CD14-positive monocyte (primary cell): ENCODE measurements at regions not wholly inside any gene's neighbourhood (a gene's known extent, or its start where the extent isn't known, plus 50 kb on each side); places are given as distances from the start of the nearest gene placed in this dataset.
"Not testable (repeated sequence)": the region's sequence is repeated elsewhere in the genome, so short reads cannot be mapped to it uniquely, and the experiment has no call there.

Experiments used
- DNase-seq, 3 donors: peaks; one replicate each; pipeline ENCODE4 v3.0.0-alpha.2; 2011 to 2022
- H2AFZ ChIP-seq: 2 replicates; pipeline ENCODE4 v1.6.0; 2012; ENCODE audit warnings: mild to moderate bottlenecking, low read depth, low read length, inconsistent platforms; ENCODE audit not compliant: insufficient read depth, poor library complexity, severe bottlenecking
- H3K27ac ChIP-seq, 2 donors: 1 replicate in 1 of 2; 2 replicates in 1 of 2; pipeline ENCODE4 v1.5.1; 2012 to 2013; ENCODE audit warnings: low read length in 2 of 2, control low read depth in 1 of 2, inconsistent platforms in 1 of 2, low read depth in 1 of 2, mild to moderate bottlenecking in 1 of 2
- H3K27me3 ChIP-seq, 2 donors: one replicate each; pipeline versions ENCODE4 v1.6.0 to v1.6.1; 2011 to 2013; ENCODE audit warnings: low read length in 2 of 2; ENCODE audit not compliant: control insufficient read depth in 2 of 2, insufficient read depth in 2 of 2
- H3K36me3 ChIP-seq, 2 donors: replicated peaks in 1 of 2; 1 replicate in 1 of 2; 2 replicates in 1 of 2; pipeline versions ENCODE4 v1.5.1 to v1.6.1; 2012 to 2013; ENCODE audit warnings: low read length in 2 of 2, control low read depth in 1 of 2, inconsistent platforms in 1 of 2, mild to moderate bottlenecking in 1 of 2; ENCODE audit not compliant: insufficient read depth in 2 of 2, control insufficient read depth in 1 of 2
- H3K4me1 ChIP-seq, 2 donors: 1 replicate in 1 of 2; 2 replicates in 1 of 2; pipeline versions ENCODE4 v1.5.1 to v1.6.1; 2012 to 2013; ENCODE audit warnings: low read length in 2 of 2, control low read depth in 1 of 2, inconsistent platforms in 1 of 2, mild to moderate bottlenecking in 1 of 2, moderate library complexity in 1 of 2; ENCODE audit not compliant: insufficient read depth in 2 of 2, control insufficient read depth in 1 of 2
- H3K4me2 ChIP-seq: replicated peaks from 2 replicates; pipeline ENCODE3; 2012; ENCODE audit warnings: low read length, moderate library complexity, mild to moderate bottlenecking; ENCODE audit not compliant: poor library complexity, severe bottlenecking; ENCODE audit errors: extremely low read depth
- H3K4me3 ChIP-seq, 3 experiments: fragments of 200-600 bp in 1 of 3; sonication (generic) in 1 of 3; replicated peaks in 1 of 3; 1 replicate in 2 of 3; 2 replicates in 1 of 3; pipeline ENCODE4 v1.5.1; 2011 to 2013; ENCODE audit warnings: low read length in 3 of 3, mild to moderate bottlenecking in 3 of 3, control low read depth in 2 of 3, low read depth in 2 of 3, inconsistent platforms in 1 of 3, moderate library complexity in 1 of 3
- H3K79me2 ChIP-seq: 2 replicates; pipeline ENCODE4 v1.6.0; 2012; ENCODE audit warnings: mild to moderate bottlenecking, control low read depth, inconsistent platforms, low read length, moderate library complexity; ENCODE audit not compliant: insufficient read depth
- H3K9ac ChIP-seq: 2 replicates; pipeline ENCODE4 v1.6.0; 2017; ENCODE audit warnings: low read length, mild to moderate bottlenecking; ENCODE audit not compliant: insufficient read depth, poor library complexity, severe bottlenecking
- H3K9me3 ChIP-seq, 2 donors: replicated peaks in 1 of 2; 1 replicate in 1 of 2; 2 replicates in 1 of 2; pipeline versions ENCODE4 v1.5.1 to v1.6.1; 2012 to 2013; ENCODE audit warnings: low read length in 2 of 2, control low read depth in 1 of 2; ENCODE audit not compliant: control insufficient read depth in 1 of 2, insufficient read depth in 1 of 2
- H4K20me1 ChIP-seq: 2 replicates; pipeline ENCODE4 v1.6.0; 2012; ENCODE audit warnings: mild to moderate bottlenecking, low read length, control low read depth, moderate library complexity; ENCODE audit not compliant: insufficient read depth
- H3K27ac Mint-ChIP-seq, 7 donors: one replicate each; pipeline ENCODE4 v1.8.0; 2020; ENCODE audit warnings: mild to moderate bottlenecking in 7 of 7, mixed read lengths in 7 of 7, moderate library complexity in 6 of 7, inconsistent platforms in 2 of 7
- H3K27me3 Mint-ChIP-seq, 3 donors: one replicate each; pipeline ENCODE4 v1.8.0; 2021 to 2022; ENCODE audit warnings: low read depth in 3 of 3, mild to moderate bottlenecking in 3 of 3, mixed read lengths in 3 of 3, moderate library complexity in 3 of 3, inconsistent platforms in 1 of 3
- H3K36me3 Mint-ChIP-seq, 2 donors: one replicate each; pipeline ENCODE4 v1.8.0; 2020; ENCODE audit warnings: mixed read lengths in 2 of 2, inconsistent platforms in 1 of 2, mild to moderate bottlenecking in 1 of 2
- H3K4me1 Mint-ChIP-seq: one replicate; pipeline ENCODE4 v1.8.0; 2020; ENCODE audit warnings: mild to moderate bottlenecking, mixed read lengths
- H3K4me3 Mint-ChIP-seq, 2 donors: one replicate each; pipeline ENCODE4 v1.8.0; 2020; ENCODE audit warnings: mild to moderate bottlenecking in 2 of 2, mixed read lengths in 2 of 2, moderate library complexity in 1 of 2
- H3K9me3 Mint-ChIP-seq, 7 donors: one replicate each; pipeline ENCODE4 v1.8.0; 2020 to 2022; ENCODE audit warnings: mixed read lengths in 7 of 7, mild to moderate bottlenecking in 6 of 7, moderate library complexity in 6 of 7, inconsistent platforms in 2 of 7
- WGBS: methylation state at CpG from one replicate; pipeline ENCODE4 v1.1.5; 2013; ENCODE audit warnings: missing lambda C conversion rate; ENCODE audit not compliant: insufficient coverage; 5-methylcytosine and 5-hydroxymethylcytosine counted together
- intact Hi-C, 2 donors: fragments of 100-400 bp; cut with micrococcal nuclease; formaldehyde crosslinking; loops; one replicate each; pipeline versions ENCODE4 v1.15.0 to v1.15.1; 2023
- TF ChIP-seq, protein P1 (sequence below): fragments of 200-600 bp; IDR thresholded peaks from one replicate; pipeline ENCODE4 v1.8.0; 2022; ENCODE audit warnings: antibody characterized with exemption, mild to moderate bottlenecking

- no peaks in the 10 kb centered on the region for H3K27me3 Mint-ChIP-seq
- Histone ChIP-seq H3K4me3 (no peak overlapping the region), H3K27me3 (no peaks in the 10 kb centered on the region), H3K27ac (no peak overlapping the region), H3K4me1 (no peaks in the 10 kb centered on the region), H4K20me1 (no peaks in the 10 kb centered on the region), H3K4me2 (no peak overlapping the region), H3K36me3 (no peaks in the 10 kb centered on the region), H3K9me3 (no peaks in the 10 kb centered on the region), H2AFZ (no peak overlapping the region), H3K79me2 (no peaks in the 10 kb centered on the region), H3K9ac (no peak overlapping the region)
- intact Hi-C loops, result no loop called here
- no peaks in the 10 kb centered on the region for H3K36me3 Mint-ChIP-seq
- DNase-seq, result no peak
- no peak overlapping the region for H3K4me3 Mint-ChIP-seq
- H3K9me3 Mint-ChIP-seq, result peaks cover 0 to 7% (median 2%) of the 10 kb centered on the region in 7 donors
- no peak overlapping the region for H3K27ac Mint-ChIP-seq
- TF ChIP-seq, protein P1, sequence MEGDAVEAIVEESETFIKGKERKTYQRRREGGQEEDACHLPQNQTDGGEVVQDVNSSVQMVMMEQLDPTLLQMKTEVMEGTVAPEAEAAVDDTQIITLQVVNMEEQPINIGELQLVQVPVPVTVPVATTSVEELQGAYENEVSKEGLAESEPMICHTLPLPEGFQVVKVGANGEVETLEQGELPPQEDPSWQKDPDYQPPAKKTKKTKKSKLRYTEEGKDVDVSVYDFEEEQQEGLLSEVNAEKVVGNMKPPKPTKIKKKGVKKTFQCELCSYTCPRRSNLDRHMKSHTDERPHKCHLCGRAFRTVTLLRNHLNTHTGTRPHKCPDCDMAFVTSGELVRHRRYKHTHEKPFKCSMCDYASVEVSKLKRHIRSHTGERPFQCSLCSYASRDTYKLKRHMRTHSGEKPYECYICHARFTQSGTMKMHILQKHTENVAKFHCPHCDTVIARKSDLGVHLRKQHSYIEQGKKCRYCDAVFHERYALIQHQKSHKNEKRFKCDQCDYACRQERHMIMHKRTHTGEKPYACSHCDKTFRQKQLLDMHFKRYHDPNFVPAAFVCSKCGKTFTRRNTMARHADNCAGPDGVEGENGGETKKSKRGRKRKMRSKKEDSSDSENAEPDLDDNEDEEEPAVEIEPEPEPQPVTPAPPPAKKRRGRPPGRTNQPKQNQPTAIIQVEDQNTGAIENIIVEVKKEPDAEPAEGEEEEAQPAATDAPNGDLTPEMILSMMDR, result no peak
- no peaks in the 10 kb centered on the region for H3K4me1 Mint-ChIP-seq
- WGBS, result 66% methylated on average over 6 of the region's 6 CpGs
Measured at GRCh38 chr20:54726687-54727300, 251.4 kb downstream of the DOK5 start.

DNA sequence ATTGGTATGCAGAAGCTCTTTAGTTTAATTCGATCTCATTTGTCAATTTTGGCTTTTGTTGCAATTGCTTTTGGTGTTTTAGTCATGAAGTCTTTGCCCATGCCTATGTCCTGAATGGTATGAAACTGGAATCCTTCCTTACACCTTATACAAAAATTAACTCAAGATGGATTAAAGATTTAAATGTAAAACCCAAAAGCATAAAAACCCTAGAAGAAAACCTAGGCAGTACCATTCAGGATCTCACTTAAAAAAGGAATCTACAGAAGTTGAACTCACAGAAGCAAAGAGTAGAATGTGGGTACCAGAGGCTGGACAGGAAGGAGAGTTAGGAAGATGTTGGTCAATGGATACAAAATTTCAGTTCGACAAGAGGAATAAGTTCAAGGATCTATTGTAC is 249.9 kb downstream of the DOK5 start:
- WGBS, result no CpG with 5 or more reads among the region's 2 CpGs
- H3K9me3 ChIP-seq, intact Hi-C loops: not testable (repeated sequence)

More for the DNA sequence above, 249.9 kb downstream of the DOK5 start:
- H3K4me1 Mint-ChIP-seq, H3K79me2 ChIP-seq, H2AFZ ChIP-seq, H3K4me2 ChIP-seq, H3K27me3 ChIP-seq, H3K4me3 Mint-ChIP-seq, H3K4me3 ChIP-seq, H3K9me3 Mint-ChIP-seq, H3K36me3 ChIP-seq, H3K36me3 Mint-ChIP-seq, H3K9ac ChIP-seq, DNase-seq, H3K27me3 Mint-ChIP-seq, H3K27ac Mint-ChIP-seq, H3K4me1 ChIP-seq, H3K27ac ChIP-seq, H4K20me1 ChIP-seq: not testable (repeated sequence)
